DMS 273 treated with DMSO at 0.1 percent for 48 hours (cell line): ENCODE measurements at regions not wholly inside any gene's neighbourhood (a gene's known extent, or its start where the extent isn't known, plus 50 kb on each side); places are given as distances from the start of the nearest gene placed in this dataset.
"Not testable (repeated sequence)": the region's sequence is repeated elsewhere in the genome, so short reads cannot be mapped to it uniquely, and the experiment has no call there.

Source experiments
- DNase-seq: peaks from one replicate; lab custom pipeline; 2025; lab: John Stamatoyannopoulos, UW

- DNase-seq, result no peak
Measured at GRCh38 chr14:82987502-82988124, 1454.0 kb upstream of the SEL1L start.

- DNase-seq, result not testable (repeated sequence)
Measured at GRCh38 chr14:82994547-82994946, 1460.9 kb upstream of the SEL1L start.

DNA sequence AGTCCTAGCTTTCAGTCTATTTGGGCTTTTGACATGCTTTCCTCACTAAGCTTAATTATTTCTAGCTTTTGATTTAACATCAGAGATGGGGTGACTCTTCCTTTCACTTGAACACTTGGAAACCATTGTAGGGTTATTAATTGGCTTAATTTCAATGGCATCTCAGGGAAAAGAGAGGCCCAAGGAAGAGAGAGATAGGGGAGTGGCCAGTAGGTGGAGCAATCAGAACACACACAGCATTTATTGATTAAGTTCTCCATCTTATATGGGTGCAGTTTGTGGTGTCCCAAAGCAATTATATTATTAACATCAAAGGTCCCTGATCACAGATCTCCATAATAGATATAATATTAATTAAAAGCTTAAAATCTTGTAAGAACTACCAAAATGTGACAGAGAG lies 1466.1 kb upstream of the SEL1L start:
- DNase-seq, result no peak

DNA sequence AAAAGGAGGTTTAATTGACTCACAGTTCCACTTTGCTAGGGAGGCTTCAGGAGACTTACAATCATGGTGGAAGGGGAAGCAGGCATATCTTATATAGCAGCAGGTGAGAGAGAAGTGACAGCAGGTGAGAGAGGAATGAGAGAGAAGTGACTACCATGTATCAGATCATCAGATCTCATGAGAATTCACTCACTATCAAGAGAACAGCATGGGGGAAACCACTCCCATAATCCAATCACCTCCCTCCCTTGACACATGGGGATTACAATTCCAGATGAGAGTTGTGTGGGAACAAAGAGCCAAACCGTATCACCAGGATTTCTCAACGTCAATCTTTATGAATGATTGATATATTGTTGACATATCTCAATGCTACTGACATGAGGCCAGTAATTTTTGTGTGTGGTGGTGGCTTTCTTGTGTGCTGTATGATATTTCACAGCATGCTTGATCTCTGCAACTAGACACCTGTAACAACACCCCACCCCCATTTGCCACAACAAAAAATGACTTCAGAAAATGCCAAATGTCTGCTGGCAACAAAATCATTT lies 1470.9 kb upstream of the SEL1L start:
- no peak for DNase-seq

DNA sequence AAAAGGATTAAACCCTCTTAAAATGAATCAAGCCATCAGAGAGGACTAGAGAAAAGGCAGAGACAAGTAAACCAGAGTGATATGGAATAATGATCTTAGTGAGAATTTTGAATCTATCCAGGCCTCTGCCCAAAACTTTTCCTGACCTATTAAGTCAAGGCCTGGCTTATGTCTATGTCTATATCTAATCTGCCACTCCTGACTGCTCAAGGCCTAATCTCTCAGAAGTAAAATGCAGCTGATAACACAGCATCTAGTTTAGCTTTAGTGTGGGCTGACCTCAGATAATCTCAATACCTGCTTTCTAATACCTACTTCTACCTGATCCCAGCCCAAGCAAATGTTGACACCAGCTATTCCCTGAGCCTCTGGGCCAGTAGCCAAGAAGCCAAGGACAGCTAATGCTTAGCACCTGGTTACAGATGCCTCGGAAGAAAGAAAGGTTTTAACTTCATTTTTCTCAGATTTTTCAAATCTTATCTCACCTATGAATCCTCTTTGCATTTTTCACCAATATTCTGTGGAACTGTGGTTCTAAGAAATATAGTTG lies 1472.5 kb upstream of the SEL1L start:
- no peak for DNase-seq

GRCh38 chr14:83007052-83007451 lies 1473.4 kb upstream of the SEL1L start:
- DNase-seq, result not testable (repeated sequence)

- DNase-seq, result no peak
Measured at GRCh38 chr14:83007641-83008225, 1474.1 kb upstream of the SEL1L start.

GRCh38 chr14:83017296-83017695 lies 1483.6 kb upstream of the SEL1L start:
- no peak for DNase-seq

GRCh38 chr14:83019744-83020414 lies 1486.2 kb upstream of the SEL1L start:
- DNase-seq, result no peak

GRCh38 chr14:83021323-83021722 lies 1487.7 kb upstream of the SEL1L start:
- DNase-seq, result no peak

- DNase-seq, result no peak
Measured at GRCh38 chr14:83023369-83023768, 1489.7 kb upstream of the SEL1L start.

DNA sequence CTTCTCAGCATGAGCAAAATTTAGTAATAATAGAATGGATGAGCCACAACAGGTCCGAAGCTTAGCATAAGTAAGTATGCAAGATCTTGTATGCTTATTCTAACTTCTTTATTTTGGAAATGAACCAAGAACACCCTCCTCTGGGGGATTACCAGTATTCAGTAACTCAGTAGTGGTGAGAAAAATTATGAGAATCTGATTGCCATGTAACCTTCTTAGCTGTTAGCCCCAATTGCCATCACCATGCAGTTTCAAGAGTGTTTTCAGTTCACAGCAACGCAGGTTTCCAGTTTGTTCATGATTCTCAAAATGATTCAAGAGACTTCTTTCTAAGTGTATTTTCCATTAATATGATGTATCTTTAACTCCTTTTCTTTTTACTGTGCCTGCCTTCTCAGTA lies 1507.6 kb upstream of the SEL1L start:
- DNase-seq, result no peak

GRCh38 chr14:83042858-83043257 lies 1509.2 kb upstream of the SEL1L start:
- DNase-seq, result no peak

DNA sequence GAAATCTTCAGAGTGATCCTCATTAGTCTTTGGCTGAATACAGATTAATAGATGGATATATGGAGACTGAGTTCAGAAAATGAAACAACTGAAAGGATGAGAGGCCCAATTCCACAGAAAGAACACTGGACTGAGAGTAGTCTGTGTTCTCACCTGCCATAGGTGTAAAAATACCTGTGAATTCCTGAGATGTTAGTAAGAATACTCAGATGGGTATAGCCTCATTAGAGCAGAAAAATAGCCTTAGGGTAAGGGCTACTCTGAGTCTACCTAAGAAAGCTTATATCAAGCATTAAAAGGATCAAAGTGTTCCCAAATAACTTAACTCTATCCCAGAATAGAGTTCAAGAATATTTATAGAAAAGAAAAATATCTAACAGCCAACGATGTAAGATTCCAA lies 1510.3 kb upstream of the SEL1L start:
- DNase-seq, result no peak

DNA sequence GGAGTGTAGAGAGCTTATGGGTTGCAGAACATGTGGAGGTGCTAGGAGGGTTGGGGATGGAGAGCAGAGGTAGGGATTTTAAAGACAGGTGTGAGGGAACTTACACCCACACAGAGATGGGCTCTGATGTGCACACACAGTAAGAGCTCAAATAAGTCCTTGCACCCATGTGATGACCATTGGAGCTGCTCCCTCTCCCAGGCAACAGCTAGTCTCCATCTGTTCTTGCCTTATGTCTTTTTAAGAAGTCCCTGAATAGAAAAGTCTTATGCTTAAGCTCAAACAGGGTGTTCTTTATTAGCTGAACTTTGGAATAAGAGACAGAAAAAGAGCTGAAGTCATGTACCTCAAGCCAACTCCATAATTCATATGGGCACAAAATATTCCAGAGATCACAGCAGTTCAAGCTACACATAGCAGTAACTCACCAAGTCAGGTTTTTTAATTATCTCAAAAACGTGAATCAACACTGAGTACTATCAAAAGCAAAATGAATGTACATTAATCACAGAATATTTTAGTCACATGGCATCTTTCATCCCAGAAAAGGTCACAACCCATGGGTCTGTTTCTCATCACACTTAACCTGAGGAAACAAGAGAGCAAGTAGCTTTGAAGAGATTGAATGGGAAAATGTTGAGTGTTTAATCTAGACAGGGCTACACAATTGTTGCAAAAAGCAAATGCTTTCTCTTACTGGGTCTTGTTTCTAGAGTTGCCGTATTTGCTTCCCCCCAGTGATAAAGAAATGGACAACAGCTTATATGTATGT lies 1513.6 kb upstream of the SEL1L start:
- no peak for DNase-seq

DNA sequence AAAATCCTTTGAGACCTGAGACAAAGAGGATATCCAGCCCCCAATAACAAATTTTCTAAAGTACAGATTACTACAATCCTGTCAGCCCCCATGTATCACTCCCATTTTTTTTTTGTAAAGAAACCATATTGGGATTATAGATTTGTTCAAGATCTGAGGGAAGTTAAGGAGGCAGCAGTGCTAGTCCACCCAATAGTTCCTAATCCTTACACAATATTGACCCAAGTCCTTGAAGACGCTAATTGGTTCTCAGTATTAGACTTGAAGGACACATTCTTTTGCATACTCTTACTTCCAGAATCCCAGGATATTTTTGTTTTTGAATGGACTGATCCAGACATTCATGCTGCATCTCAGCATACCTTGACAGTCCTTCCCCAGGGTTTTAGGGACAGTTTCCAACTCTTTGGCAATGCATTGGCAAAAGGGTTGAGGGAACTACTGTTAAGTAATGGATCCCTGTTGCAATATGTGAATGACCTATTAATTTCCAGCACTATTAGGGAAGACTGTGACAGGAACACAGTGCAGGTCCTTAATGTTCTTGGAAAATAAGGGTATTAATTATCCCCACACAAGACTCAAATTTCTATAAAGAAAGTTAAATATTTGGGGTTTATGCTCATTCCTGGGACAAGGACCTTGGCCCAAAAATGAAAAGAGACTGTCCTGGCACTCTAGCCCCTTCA lies 1519.5 kb upstream of the SEL1L start:
- DNase-seq, result no peak

GRCh38 chr14:83058068-83058467 lies 1524.4 kb upstream of the SEL1L start:
- no peak for DNase-seq

- no peak for DNase-seq
Measured at GRCh38 chr14:83071888-83072501, 1538.3 kb upstream of the SEL1L start.

DNA sequence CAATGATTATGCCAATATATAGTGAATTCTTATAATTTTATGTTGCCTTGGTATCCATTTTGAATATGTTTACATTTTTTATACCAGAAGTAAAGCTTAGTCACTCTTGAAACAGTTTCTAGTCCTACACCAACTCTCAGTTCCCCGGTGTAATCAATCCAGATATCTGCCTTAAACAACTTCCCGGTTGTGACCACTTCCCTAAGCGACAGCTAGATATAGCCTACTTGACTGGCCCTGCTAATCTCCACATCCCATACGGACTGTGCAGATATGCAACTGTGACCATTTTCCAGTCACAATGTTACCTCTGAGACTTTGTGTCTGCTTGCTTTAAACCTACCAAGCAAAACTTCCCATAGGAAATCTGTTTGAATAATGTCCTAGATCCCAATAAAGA lies 1551.5 kb upstream of the SEL1L start:
- DNase-seq, result no peak

DNA sequence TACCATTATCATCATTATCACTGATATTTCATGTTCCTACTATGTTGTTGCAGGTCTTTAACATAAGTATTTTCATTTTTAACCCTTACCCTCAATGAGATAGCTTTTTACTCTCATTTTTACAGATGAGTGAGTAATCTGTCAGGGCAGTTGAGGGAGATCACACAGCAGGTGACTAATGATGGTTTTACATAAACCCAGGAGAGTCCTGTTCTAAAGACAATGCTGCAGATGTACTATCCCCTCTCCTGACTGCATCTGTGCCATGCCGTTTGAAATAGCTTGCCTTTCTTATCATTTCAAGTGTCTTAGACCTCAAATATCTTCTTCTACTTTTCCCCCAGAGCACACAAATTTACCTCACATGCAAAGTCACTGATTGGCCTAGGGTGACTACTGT lies 1552.1 kb upstream of the SEL1L start:
- no peak for DNase-seq
